HepG2 (cell line): ENCODE measurements at regions not wholly inside any gene's neighbourhood (a gene's known extent, or its start where the extent isn't known, plus 50 kb on each side); places are given as distances from the start of the nearest gene placed in this dataset.
A peak's percentile ranks its signal among the peaks of the same experiment; 100 is the strongest.

Experiments
- ELF4 ChIP-seq: sonication (generic); formaldehyde crosslinking; IDR thresholded peaks from 2 replicates; pipeline ENCODE4 v1.5.0; 2020; ENCODE audit warnings: missing genetic modification reagents, mild to moderate bottlenecking, moderate library complexity, borderline replicate concordance
- EP300 ChIP-seq, 3 experiments: sonication (generic) in 1 of 3; formaldehyde crosslinking in 1 of 3; IDR thresholded peaks; 2 replicates each; pipeline versions ENCODE4 v1.5.1 to v1.6.1; 2011 to 2020; ENCODE audit warnings: low read depth in 2 of 3, low read length in 2 of 3, borderline replicate concordance in 1 of 3, improper control_type of control experiment in 1 of 3, mild to moderate bottlenecking in 1 of 3, missing genetic modification reagents in 1 of 3, moderate library complexity in 1 of 3
- HNRNPH1 ChIP-seq: fragments of 200-400 bp; formaldehyde crosslinking; optimal IDR thresholded peaks from 2 replicates; pipeline ENCODE3; 2017; ENCODE audit warnings: mild to moderate bottlenecking, low read depth, low read length
- IKZF4 ChIP-seq: sonication (generic); formaldehyde crosslinking; IDR thresholded peaks from 2 replicates; pipeline ENCODE4 v1.5.1; 2020; ENCODE audit warnings: borderline replicate concordance, mild to moderate bottlenecking, low read depth, missing genetic modification reagents; ENCODE audit errors: not compliant biosample characterization
- JDP2 ChIP-seq: sonication (generic); formaldehyde crosslinking; IDR thresholded peaks from 2 replicates; pipeline ENCODE4 v1.8.1; 2022; ENCODE audit warnings: missing genetic modification reagents, borderline replicate concordance
- MIXL1 ChIP-seq: IDR thresholded peaks from 2 replicates; pipeline ENCODE4 v1.6.1; 2016
- NAIF1 ChIP-seq: sonication (generic); formaldehyde crosslinking; IDR thresholded peaks from 2 replicates; pipeline ENCODE4 v1.5.0; 2020; ENCODE audit warnings: mild to moderate bottlenecking, missing genetic modification reagents, borderline replicate concordance
- PHF21A ChIP-seq: sonication (generic); formaldehyde crosslinking; IDR thresholded peaks from 2 replicates; pipeline ENCODE4 v1.5.0; 2020; ENCODE audit warnings: mild to moderate bottlenecking, missing genetic modification reagents
- POLR2AphosphoS2 ChIP-seq: IDR thresholded peaks from 2 replicates; pipeline ENCODE4 v1.6.1; 2011; ENCODE audit warnings: low read depth, low read length, improper control_type of control experiment
- SMAD9 ChIP-seq: sonication (generic); formaldehyde crosslinking; IDR thresholded peaks from 2 replicates; pipeline ENCODE4 v1.5.1; 2020; ENCODE audit warnings: mild to moderate bottlenecking, missing genetic modification reagents
- TGIF2 ChIP-seq: IDR thresholded peaks from 2 replicates; pipeline ENCODE4 v1.6.1; 2016; ENCODE audit warnings: control low read depth, missing compliant biosample characterization
- ZBTB26 ChIP-seq: IDR thresholded peaks from 2 replicates; pipeline ENCODE4 v1.6.1; 2016; ENCODE audit warnings: missing compliant biosample characterization, missing genetic modification reagents, borderline replicate concordance
- ZBTB39 ChIP-seq: sonication (generic); formaldehyde crosslinking; IDR thresholded peaks from 2 replicates; pipeline ENCODE4 v1.5.0; 2020; ENCODE audit warnings: missing genetic modification reagents
- ZBTB7B ChIP-seq: sonication (generic); formaldehyde crosslinking; IDR thresholded peaks from 2 replicates; pipeline ENCODE4 v1.4.0; 2020; ENCODE audit warnings: missing genetic modification reagents
- ZFP36 ChIP-seq: fragments of 150-350 bp; IDR thresholded peaks from 2 replicates; pipeline ENCODE4 v1.6.1; 2018; ENCODE audit warnings: borderline replicate concordance, low read length, low read depth; ENCODE audit not compliant: partially characterized antibody
- ZKSCAN8 ChIP-seq: IDR thresholded peaks from 2 replicates; pipeline ENCODE4 v1.6.1; 2016; ENCODE audit warnings: borderline replicate concordance, missing genetic modification reagents, missing compliant biosample characterization
- ZNF225 ChIP-seq: sonication (generic); formaldehyde crosslinking; IDR thresholded peaks from 2 replicates; pipeline ENCODE4 v1.4.0; 2020; ENCODE audit warnings: mild to moderate bottlenecking, missing genetic modification reagents
- ZNF326 ChIP-seq: sonication (generic); formaldehyde crosslinking; IDR thresholded peaks from 2 replicates; pipeline ENCODE4 v1.4.0; 2020; ENCODE audit warnings: missing genetic modification reagents, borderline replicate concordance
- ZSCAN21 ChIP-seq: sonication (generic); formaldehyde crosslinking; IDR thresholded peaks from 2 replicates; pipeline ENCODE4 v1.8.0; 2022; ENCODE audit warnings: mild to moderate bottlenecking, missing genetic modification reagents, moderate library complexity, borderline replicate concordance
- ZSCAN30 ChIP-seq: sonication (generic); formaldehyde crosslinking; IDR thresholded peaks from 2 replicates; pipeline ENCODE4 v1.5.0; 2020; ENCODE audit warnings: mild to moderate bottlenecking, missing genetic modification reagents
- ZZZ3 ChIP-seq: sonication (generic); formaldehyde crosslinking; IDR thresholded peaks from 2 replicates; pipeline ENCODE4 v1.4.0; 2020; ENCODE audit warnings: missing genetic modification reagents, mild to moderate bottlenecking, borderline replicate concordance
- TF ChIP-seq, protein P1 (sequence below): sonication (generic); formaldehyde crosslinking; IDR thresholded peaks from 2 replicates; pipeline ENCODE4 v1.4.0; 2020; ENCODE audit warnings: missing genetic modification reagents
- TF ChIP-seq, protein P2 (sequence below): sonication (generic); formaldehyde crosslinking; IDR thresholded peaks from 2 replicates; pipeline ENCODE4 v1.5.0; 2020; ENCODE audit warnings: missing genetic modification reagents

- TF ChIP-seq ZBTB26, result no peak
- no peak for TF ChIP-seq ZSCAN30
- TF ChIP-seq ZNF225 (CRISPR knock-in tag), result no peak
- TF ChIP-seq ZBTB39 (CRISPR knock-in tag), result 0 out of 2 replicates have a peak, but pooled peaks have one; percentile 61
- TF ChIP-seq ZSCAN21 (CRISPR knock-in tag), result 0 out of 2 replicates have a peak, but pooled peaks have one; percentile 43
- peak; percentile 70; the same call in 1 of the 2 replicates for TF ChIP-seq ZKSCAN8
- no peak for TF ChIP-seq ZNF326
- TF ChIP-seq, protein P1, sequence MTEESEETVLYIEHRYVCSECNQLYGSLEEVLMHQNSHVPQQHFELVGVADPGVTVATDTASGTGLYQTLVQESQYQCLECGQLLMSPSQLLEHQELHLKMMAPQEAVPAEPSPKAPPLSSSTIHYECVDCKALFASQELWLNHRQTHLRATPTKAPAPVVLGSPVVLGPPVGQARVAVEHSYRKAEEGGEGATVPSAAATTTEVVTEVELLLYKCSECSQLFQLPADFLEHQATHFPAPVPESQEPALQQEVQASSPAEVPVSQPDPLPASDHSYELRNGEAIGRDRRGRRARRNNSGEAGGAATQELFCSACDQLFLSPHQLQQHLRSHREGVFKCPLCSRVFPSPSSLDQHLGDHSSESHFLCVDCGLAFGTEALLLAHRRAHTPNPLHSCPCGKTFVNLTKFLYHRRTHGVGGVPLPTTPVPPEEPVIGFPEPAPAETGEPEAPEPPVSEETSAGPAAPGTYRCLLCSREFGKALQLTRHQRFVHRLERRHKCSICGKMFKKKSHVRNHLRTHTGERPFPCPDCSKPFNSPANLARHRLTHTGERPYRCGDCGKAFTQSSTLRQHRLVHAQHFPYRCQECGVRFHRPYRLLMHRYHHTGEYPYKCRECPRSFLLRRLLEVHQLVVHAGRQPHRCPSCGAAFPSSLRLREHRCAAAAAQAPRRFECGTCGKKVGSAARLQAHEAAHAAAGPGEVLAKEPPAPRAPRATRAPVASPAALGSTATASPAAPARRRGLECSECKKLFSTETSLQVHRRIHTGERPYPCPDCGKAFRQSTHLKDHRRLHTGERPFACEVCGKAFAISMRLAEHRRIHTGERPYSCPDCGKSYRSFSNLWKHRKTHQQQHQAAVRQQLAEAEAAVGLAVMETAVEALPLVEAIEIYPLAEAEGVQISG, result no peak
- TF ChIP-seq EP300 (IDR thresholded peaks at IDR 0.05; ENCODE audit: low read depth in 2 of 2, low read length in 2 of 2), result peak; percentile 95 to 99; a peak in 3 of 4 replicates
- TF ChIP-seq EP300 (CRISPR knock-in tag; IDR thresholded peaks at IDR 0.05; ENCODE audit: borderline replicate concordance), result peak; percentile 96
- TF ChIP-seq JDP2 (CRISPR knock-in tag), result no peak
- peak; percentile 29; the same call in 1 of the 2 replicates for TF ChIP-seq NAIF1
- no peak for TF ChIP-seq SMAD9
- no peak for TF ChIP-seq IKZF4 (CRISPR knock-in tag)
- TF ChIP-seq TGIF2 (CRISPR knock-in tag), result no peak
- no peak for TF ChIP-seq HNRNPH1
- TF ChIP-seq ELF4 (CRISPR knock-in tag), result no peak
- no peak for TF ChIP-seq ZFP36
- peak; percentile 50; the same call in 1 of the 2 replicates for TF ChIP-seq ZBTB7B
- no peak for TF ChIP-seq POLR2AphosphoS2
- peak; percentile 89 for TF ChIP-seq PHF21A (CRISPR knock-in tag)
- TF ChIP-seq, protein P2, sequence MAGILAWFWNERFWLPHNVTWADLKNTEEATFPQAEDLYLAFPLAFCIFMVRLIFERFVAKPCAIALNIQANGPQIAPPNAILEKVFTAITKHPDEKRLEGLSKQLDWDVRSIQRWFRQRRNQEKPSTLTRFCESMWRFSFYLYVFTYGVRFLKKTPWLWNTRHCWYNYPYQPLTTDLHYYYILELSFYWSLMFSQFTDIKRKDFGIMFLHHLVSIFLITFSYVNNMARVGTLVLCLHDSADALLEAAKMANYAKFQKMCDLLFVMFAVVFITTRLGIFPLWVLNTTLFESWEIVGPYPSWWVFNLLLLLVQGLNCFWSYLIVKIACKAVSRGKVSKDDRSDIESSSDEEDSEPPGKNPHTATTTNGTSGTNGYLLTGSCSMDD (CRISPR knock-in tag), result no peak
- no peak for TF ChIP-seq ZZZ3 (CRISPR knock-in tag)
- TF ChIP-seq MIXL1, result peak; percentile 55; the same call in 1 of the 2 replicates
Measured at GRCh38 chr2:234676109-234676782, 179.4 kb upstream of the ARL4C start (continued).
